ENCODE measurements at regions not wholly inside any gene's neighbourhood (a gene's known extent, or its start where the extent isn't known, plus 50 kb on each side); places are given as distances from the start of the nearest gene placed in this dataset.

DNA sequence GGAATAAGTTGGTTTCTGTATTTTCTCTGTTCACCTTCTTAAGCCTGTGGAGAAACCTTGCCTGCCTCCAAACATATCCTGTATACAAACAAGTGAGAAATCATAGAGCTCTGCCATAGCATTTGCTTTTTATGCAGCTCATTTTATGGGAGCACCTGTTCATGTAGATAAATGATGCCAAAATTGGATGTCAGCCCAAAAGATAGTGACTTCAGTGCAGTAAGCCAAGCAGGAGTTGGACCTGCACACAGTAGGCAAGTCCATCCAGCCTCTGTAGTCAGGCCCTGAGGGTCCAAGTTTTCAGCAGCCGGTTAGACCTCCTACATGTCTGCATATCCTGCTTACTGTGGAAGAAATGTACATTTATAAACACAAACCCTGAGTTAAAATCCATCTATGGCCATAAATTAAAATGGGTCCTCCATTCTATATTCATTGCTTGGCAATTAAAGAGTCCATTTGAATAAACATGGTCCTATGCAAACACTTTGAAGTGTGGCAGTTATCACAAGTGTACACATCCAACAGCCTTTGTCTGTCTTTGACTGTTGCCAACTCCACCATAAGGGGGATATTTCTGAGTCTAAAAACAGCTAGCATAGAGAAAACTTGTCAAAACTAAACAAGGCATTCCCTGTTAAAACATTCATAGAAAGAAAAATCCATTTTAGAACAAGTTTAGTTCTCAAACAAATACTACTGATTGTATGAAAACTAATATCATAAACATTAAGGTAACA is 847.8 kb downstream of the RPS29 start:
- no peak for TF ChIP-seq ELF4 (IDR thresholded peaks at IDR 0.05)
- no peak for TF ChIP-seq FOXK2 (IDR thresholded peaks at IDR 0.05)
- no peak for TF ChIP-seq SP1 (IDR thresholded peaks at IDR 0.05)
- no peak for TF ChIP-seq SUZ12 (IDR thresholded peaks at IDR 0.05)
- TF ChIP-seq LEF1 (IDR thresholded peaks at IDR 0.05; ENCODE audit: borderline replicate concordance) = no peak
- no peak for TF ChIP-seq BHLHE40 (IDR thresholded peaks at IDR 0.05; ENCODE audit: borderline replicate concordance)
- no peak for TF ChIP-seq L3MBTL2 (conservative IDR thresholded peaks at IDR 0.05)
- TF ChIP-seq, protein P1, sequence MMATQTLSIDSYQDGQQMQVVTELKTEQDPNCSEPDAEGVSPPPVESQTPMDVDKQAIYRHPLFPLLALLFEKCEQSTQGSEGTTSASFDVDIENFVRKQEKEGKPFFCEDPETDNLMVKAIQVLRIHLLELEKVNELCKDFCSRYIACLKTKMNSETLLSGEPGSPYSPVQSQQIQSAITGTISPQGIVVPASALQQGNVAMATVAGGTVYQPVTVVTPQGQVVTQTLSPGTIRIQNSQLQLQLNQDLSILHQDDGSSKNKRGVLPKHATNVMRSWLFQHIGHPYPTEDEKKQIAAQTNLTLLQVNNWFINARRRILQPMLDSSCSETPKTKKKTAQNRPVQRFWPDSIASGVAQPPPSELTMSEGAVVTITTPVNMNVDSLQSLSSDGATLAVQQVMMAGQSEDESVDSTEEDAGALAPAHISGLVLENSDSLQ (IDR thresholded peaks at IDR 0.05) = no peak
- TF ChIP-seq TARDBP (IDR thresholded peaks at IDR 0.05) = no peak

Data from HEK293T (cell line).